HUES48 (cell line): ENCODE measurements at regions not wholly inside any gene's neighbourhood (a gene's known extent, or its start where the extent isn't known, plus 50 kb on each side); places are given as distances from the start of the nearest gene placed in this dataset.

Source experiments
- H3K27ac ChIP-seq: one replicate; pipeline ENCODE4 v1.7.0; 2013; ENCODE audit warnings: low read depth, low read length, inconsistent platforms
- H3K27me3 ChIP-seq: 2 replicates; pipeline ENCODE4 v1.6.1; 2013; ENCODE audit warnings: mild to moderate bottlenecking, low read length; ENCODE audit not compliant: control insufficient read depth, insufficient read depth
- H3K36me3 ChIP-seq: 2 replicates; pipeline ENCODE4 v1.6.1; 2013; ENCODE audit warnings: low read length; ENCODE audit not compliant: control insufficient read depth, insufficient read depth
- H3K4me1 ChIP-seq: 2 replicates; pipeline ENCODE4 v1.6.1; 2013; ENCODE audit warnings: mild to moderate bottlenecking, low read length; ENCODE audit not compliant: control insufficient read depth, insufficient read depth
- H3K4me3 ChIP-seq: 2 replicates; pipeline ENCODE4 v1.5.1; 2013; ENCODE audit warnings: mild to moderate bottlenecking, low read depth, low read length
- H3K9ac ChIP-seq: 2 replicates; pipeline ENCODE4 v1.6.1; 2013; ENCODE audit warnings: mild to moderate bottlenecking, low read depth, low read length, moderate library complexity
- H3K9me3 ChIP-seq: 2 replicates; pipeline ENCODE4 v1.6.1; 2013; ENCODE audit warnings: low read length; ENCODE audit not compliant: control insufficient read depth, insufficient read depth

GRCh38 chr5:121182788-121183490 is 668.7 kb upstream of the FTMT start:
- Histone ChIP-seq H3K27ac (no peak overlapping the region), H3K36me3 (no peaks in the 10 kb centered on the region), H3K9ac (no peak overlapping the region), H3K9me3 (no peaks in the 10 kb centered on the region), H3K27me3 (no peaks in the 10 kb centered on the region), H3K4me3 (no peak overlapping the region), H3K4me1 (no peaks in the 10 kb centered on the region)

GRCh38 chr5:121188849-121189248 is 662.8 kb upstream of the FTMT start:
- Histone ChIP-seq H3K27me3 (no peaks in the 10 kb centered on the region), H3K4me3 (no peak overlapping the region), H3K4me1 (no peaks in the 10 kb centered on the region), H3K27ac (no peak overlapping the region), H3K9ac (no peak overlapping the region), H3K36me3 (no peaks in the 10 kb centered on the region), H3K9me3 (no peaks in the 10 kb centered on the region)

- Histone ChIP-seq H3K36me3 (no peaks in the 10 kb centered on the region), H3K27me3 (no peaks in the 10 kb centered on the region), H3K9me3 (no peaks in the 10 kb centered on the region), H3K9ac (no peak overlapping the region), H3K27ac (no peak overlapping the region), H3K4me1 (no peaks in the 10 kb centered on the region), H3K4me3 (no peak overlapping the region)
These were observed 662.1 kb upstream of the FTMT start for GRCh38 chr5:121189342-121190305.

GRCh38 chr5:121199216-121199999 is 652.3 kb upstream of the FTMT start:
- Histone ChIP-seq H3K4me3 (no peak overlapping the region), H3K27me3 (no peaks in the 10 kb centered on the region), H3K9me3 (no peaks in the 10 kb centered on the region), H3K36me3 (no peaks in the 10 kb centered on the region), H3K9ac (no peak overlapping the region), H3K27ac (no peak overlapping the region), H3K4me1 (no peaks in the 10 kb centered on the region)

GRCh38 chr5:121218086-121218485 is 633.6 kb upstream of the FTMT start:
- no peak overlapping the region for H3K27ac ChIP-seq
- H3K4me3 ChIP-seq: no peak overlapping the region
- H3K36me3 ChIP-seq: no peaks in the 10 kb centered on the region
- no peaks in the 10 kb centered on the region for H3K4me1 ChIP-seq
- H3K9me3 ChIP-seq: no peaks in the 10 kb centered on the region
- no peak overlapping the region for H3K9ac ChIP-seq
- H3K27me3 ChIP-seq: no peaks in the 10 kb centered on the region

GRCh38 chr5:121221483-121221882 is 630.2 kb upstream of the FTMT start:
- H3K4me1 ChIP-seq: no peaks in the 10 kb centered on the region
- H3K9me3 ChIP-seq: no peaks in the 10 kb centered on the region

GRCh38 chr5:121226765-121227164 is 624.9 kb upstream of the FTMT start:
- Histone ChIP-seq H3K4me1 (no peaks in the 10 kb centered on the region; the same call in 1 of the 2 replicates), H3K27me3 (no peaks in the 10 kb centered on the region), H3K9ac (no peak overlapping the region), H3K27ac (no peak overlapping the region), H3K36me3 (no peaks in the 10 kb centered on the region), H3K4me3 (no peak overlapping the region), H3K9me3 (no peaks in the 10 kb centered on the region; the same call in none of the 2 replicates)

More at GRCh38 chr5:121221483-121221882, 630.2 kb upstream of the FTMT start:
- Histone ChIP-seq H3K36me3 (no peaks in the 10 kb centered on the region), H3K9ac (no peak overlapping the region), H3K27ac (no peak overlapping the region), H3K4me3 (no peak overlapping the region), H3K27me3 (no peaks in the 10 kb centered on the region)

GRCh38 chr5:121239951-121240350 is 611.7 kb upstream of the FTMT start:
- Histone ChIP-seq H3K9ac (no peak overlapping the region), H3K27me3 (no peaks in the 10 kb centered on the region), H3K27ac (no peak overlapping the region), H3K9me3 (no peaks in the 10 kb centered on the region), H3K4me3 (no peak overlapping the region), H3K36me3 (no peaks in the 10 kb centered on the region), H3K4me1 (0 out of 2 replicates have a peak, but pooled peaks cover 2% of the 10 kb centered on the region)

- H3K36me3 ChIP-seq: no peaks in the 10 kb centered on the region
- H3K4me3 ChIP-seq: no peak overlapping the region
- no peak overlapping the region for H3K9ac ChIP-seq
- no peaks in the 10 kb centered on the region for H3K9me3 ChIP-seq
- H3K27ac ChIP-seq: no peak overlapping the region
- no peaks in the 10 kb centered on the region for H3K27me3 ChIP-seq
- H3K4me1 ChIP-seq: 0 out of 2 replicates have a peak, but pooled peaks cover 6% of the 10 kb centered on the region
These were observed 604.7 kb upstream of the FTMT start for GRCh38 chr5:121246971-121247370.

- no peak overlapping the region for H3K4me3 ChIP-seq
- no peaks in the 10 kb centered on the region for H3K9me3 ChIP-seq
- H3K4me1 ChIP-seq: no peaks in the 10 kb centered on the region
- H3K36me3 ChIP-seq: no peaks in the 10 kb centered on the region
- H3K27ac ChIP-seq: no peak overlapping the region
- no peak overlapping the region for H3K9ac ChIP-seq
- no peaks in the 10 kb centered on the region for H3K27me3 ChIP-seq
These were observed 599.7 kb upstream of the FTMT start for GRCh38 chr5:121251954-121252353.
